GM18507 (cell line): ENCODE measurements at regions not wholly inside any gene's neighbourhood (a gene's known extent, or its start where the extent isn't known, plus 50 kb on each side); places are given as distances from the start of the nearest gene placed in this dataset.

Source experiments
- DNase-seq: peaks from one replicate; pipeline ENCODE4 v3.0.0; 2011; ENCODE audit warnings: low read depth; ENCODE audit not compliant: insufficient read length; ENCODE audit errors: extremely low spot score
- FAIRE-seq: peaks from 2 replicates; lab custom pipeline; 2011; peaks lifted over from hg19 to GRCh38; lab: Jason Lieb, UNC

- DNase-seq, result no peak
- FAIRE-seq, result no peak
Measured at GRCh38 chr14:101236496-101237251, 324.6 kb upstream of the DIO3 start.

GRCh38 chr14:101237252-101237616, 324.1 kb upstream of the DIO3 start:
- FAIRE-seq (no peak), DNase-seq (no peak)

GRCh38 chr14:101239065-101239464, 322.2 kb upstream of the DIO3 start:
- no peak for DNase-seq
- FAIRE-seq, result no peak

GRCh38 chr14:101241147-101241546, 320.1 kb upstream of the DIO3 start:
- DNase-seq, result no peak
- no peak for FAIRE-seq

GRCh38 chr14:101241807-101242278, 319.5 kb upstream of the DIO3 start:
- DNase-seq (no peak), FAIRE-seq (no peak)

- FAIRE-seq (no peak), DNase-seq (no peak)
Measured at GRCh38 chr14:101242442-101243385, 318.6 kb upstream of the DIO3 start.

GRCh38 chr14:101243587-101244338, 317.5 kb upstream of the DIO3 start:
- FAIRE-seq, result no peak

GRCh38 chr14:101246894-101247841, 314.1 kb upstream of the DIO3 start:
- DNase-seq, result no peak
- FAIRE-seq, result no peak

More at GRCh38 chr14:101243587-101244338, 317.5 kb upstream of the DIO3 start:
- DNase-seq, result no peak

GRCh38 chr14:101247842-101248725, 313.2 kb upstream of the DIO3 start:
- FAIRE-seq (no peak), DNase-seq (no peak)

GRCh38 chr14:101248840-101249675, 312.2 kb upstream of the DIO3 start:
- no peak for FAIRE-seq
- no peak for DNase-seq

GRCh38 chr14:101249676-101250036, 311.6 kb upstream of the DIO3 start:
- no peak for FAIRE-seq
- no peak for DNase-seq

- FAIRE-seq (no peak), DNase-seq (no peak)
Measured at GRCh38 chr14:101250336-101250947, 310.9 kb upstream of the DIO3 start.

- FAIRE-seq (no peak), DNase-seq (no peak)
Measured at GRCh38 chr14:101250948-101251811, 310.1 kb upstream of the DIO3 start.

- FAIRE-seq (no peak), DNase-seq (no peak)
Measured at GRCh38 chr14:101251812-101252442, 309.4 kb upstream of the DIO3 start.

- DNase-seq, result no peak
- FAIRE-seq, result no peak
Measured at GRCh38 chr14:101252443-101253214, 308.7 kb upstream of the DIO3 start.
